EL (cell line): ENCODE measurements at regions not wholly inside any gene's neighbourhood (a gene's known extent, or its start where the extent isn't known, plus 50 kb on each side); places are given as distances from the start of the nearest gene placed in this dataset.

Experiments
- DNase-seq: peaks from one replicate; pipeline ENCODE4 v3.0.0-alpha.2; 2016

DNA sequence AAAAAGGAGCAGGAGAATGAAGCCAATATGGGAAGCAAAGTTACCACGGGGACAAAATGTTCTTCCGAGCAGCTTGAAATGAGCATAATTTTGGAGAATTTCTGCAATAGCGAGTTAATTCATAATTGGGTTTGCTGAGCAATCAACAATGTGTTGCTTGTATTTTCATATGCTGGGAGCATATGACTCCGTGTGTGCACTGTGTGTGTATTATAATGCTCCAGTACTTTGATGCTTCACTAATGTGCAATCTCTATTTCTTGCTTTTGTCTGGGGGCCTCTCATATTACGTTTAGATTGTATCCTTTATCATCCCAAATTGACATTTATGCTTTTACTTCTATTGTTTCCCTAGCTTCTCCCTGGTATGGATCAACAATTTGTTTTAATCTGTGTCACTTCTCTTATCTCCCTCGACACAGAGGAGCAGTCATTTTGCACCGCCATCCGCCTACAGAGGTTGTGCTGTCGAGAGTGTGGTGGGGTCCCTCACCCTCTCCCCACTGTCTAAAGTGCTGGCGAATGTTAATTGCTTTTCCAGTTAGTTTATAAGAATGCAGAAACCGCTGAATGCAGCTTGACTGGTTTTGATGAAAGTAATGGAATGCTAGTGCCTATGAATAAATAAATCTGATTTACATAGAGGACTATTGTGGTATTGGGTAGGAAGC is 372.5 kb upstream of the WWC1 start:
- DNase-seq, result no peak

DNA sequence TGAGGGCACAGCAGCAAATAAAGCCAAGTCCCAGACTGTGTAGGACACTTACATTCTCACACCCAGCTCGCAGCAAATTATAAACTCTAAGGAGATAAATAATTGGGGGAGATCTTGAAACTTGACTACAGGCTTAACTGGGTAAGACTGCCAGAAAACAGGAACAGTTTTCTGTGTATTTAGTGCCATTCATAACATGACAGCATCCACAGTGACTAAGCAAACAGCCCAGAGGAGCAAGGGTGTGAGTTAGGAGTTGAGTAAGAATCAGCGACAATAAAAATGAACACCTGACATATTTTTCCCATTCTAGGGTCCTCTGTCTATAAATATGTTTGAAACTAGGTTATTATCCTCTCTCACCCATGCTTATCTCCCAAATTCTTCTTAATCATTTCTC is 370.9 kb upstream of the WWC1 start:
- DNase-seq, result no peak

DNA sequence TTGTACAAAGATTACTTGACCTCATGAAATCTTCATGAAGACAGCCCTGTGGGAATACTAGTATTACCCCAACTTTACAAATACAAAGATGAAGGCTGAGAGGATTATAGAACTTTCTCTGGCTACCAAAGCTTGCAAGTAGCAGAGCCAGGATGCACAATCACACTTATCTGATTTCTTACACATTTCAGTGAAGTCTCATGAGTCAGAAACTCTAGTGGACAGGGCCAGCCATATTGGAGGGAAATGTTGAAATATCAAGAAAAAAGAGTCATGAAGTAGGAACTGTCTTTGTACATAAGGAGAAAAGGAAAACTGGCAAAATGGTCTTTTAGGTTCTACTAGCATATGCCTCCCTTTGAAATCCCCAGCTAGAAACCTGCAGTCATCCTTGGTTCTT is 369.6 kb upstream of the WWC1 start:
- no peak for DNase-seq

DNA sequence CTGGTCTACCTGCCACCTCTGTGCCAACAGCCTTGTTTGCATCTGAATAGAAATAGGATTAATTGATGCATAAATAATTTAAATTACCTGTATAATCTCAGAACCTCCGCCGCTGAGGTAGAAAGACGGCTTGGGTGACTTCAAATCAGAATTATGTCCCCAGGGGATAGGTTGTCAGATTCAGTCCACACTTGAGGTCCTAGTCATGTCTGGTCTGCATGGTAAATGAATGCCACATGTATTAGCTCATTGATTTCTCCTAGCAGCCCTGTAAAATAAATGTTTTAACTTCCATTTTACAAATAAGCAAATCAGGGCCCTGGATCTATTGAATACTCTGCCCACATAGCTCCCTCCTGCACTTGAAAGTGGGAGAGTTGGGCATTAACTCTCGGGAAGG is 368.0 kb upstream of the WWC1 start:
- no peak for DNase-seq

DNA sequence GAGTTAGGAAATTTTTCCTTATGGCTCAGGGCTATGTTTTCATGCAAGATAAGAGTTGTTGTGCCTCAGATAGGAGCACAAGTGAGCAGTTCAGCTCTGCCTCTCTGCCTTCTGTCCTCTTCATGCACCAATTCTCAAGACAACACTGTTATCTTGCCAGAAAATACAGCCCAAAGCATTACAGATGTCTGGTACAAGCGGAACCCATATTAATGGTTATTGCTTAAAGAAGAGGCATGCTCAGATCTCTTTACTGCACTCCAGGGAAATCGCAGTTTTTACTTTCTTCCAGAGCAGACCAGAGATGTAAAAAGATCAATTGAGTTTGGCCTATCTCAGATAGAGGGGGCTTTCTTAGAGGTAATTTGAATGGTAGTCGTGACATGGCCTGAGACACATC is 361.6 kb upstream of the WWC1 start:
- no peak for DNase-seq

DNA sequence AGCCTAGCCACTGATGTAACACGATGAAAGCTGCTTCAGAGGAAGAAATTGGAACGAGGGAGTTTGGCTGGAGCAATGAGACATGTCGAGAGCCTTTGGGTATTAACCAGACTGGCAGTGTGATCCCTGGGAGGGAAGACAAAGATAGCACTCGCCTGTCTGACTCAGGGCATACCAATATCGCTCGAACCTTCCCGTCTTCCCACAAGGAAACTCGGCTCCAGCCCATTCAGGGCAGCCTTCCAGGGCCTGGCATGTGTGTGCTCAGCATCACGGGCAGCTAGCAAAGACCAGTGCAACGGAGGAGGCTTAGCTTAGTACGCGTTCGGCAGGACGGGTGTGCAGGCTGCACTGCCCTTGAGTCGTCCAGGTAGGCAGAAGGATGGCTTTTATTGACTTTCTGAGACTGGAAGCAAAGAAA is 356.9 kb upstream of the WWC1 start:
- no peak for DNase-seq

GRCh38 chr5:167936022-167936421 is 355.4 kb upstream of the WWC1 start:
- no peak for DNase-seq

- DNase-seq, result no peak
Observed at GRCh38 chr5:167936944-167937634, 354.4 kb upstream of the WWC1 start.

DNA sequence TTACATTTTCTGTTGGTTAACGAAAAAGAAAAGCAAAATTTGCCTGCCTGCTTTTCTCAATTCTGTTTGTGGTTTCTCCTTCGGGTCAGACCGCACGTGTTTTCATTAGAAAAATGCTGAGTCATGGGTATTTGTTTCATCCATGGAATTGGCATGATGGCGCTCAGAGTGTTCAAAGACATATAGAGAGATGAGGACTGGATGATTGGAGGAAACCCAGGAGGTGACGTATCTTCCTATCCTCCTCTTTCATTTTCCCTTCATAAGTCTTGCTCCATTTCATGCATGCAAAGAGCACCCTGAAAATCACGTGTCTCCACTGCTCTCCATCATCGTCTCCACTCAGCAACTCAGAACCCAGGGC is 353.8 kb upstream of the WWC1 start:
- no peak for DNase-seq

GRCh38 chr5:167939686-167940085 is 351.8 kb upstream of the WWC1 start:
- no peak for DNase-seq

- DNase-seq, result no peak
Observed at GRCh38 chr5:167940911-167941310, 350.5 kb upstream of the WWC1 start.

GRCh38 chr5:167941556-167941955 is 349.9 kb upstream of the WWC1 start:
- DNase-seq, result peak; percentile 24

DNA sequence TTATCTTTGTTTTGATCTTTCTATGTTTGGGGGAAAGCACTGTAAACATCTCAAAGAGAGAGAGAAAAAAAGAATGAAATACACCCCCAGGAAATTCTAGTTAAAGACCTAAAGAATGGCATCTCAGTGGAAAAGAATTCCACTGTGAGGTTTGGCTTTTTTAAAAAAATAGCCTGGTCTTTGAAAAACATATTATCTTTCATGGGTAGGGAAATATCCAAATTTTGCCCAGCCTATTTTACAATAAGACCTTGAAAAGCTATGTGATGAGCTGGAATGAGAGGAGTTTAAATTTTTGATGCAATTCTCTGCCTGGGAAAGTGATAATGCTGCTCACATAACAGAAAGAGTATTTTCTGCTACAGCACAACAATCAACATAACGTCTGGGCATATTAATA is 348.1 kb upstream of the WWC1 start:
- peak; percentile 19 for DNase-seq

DNA sequence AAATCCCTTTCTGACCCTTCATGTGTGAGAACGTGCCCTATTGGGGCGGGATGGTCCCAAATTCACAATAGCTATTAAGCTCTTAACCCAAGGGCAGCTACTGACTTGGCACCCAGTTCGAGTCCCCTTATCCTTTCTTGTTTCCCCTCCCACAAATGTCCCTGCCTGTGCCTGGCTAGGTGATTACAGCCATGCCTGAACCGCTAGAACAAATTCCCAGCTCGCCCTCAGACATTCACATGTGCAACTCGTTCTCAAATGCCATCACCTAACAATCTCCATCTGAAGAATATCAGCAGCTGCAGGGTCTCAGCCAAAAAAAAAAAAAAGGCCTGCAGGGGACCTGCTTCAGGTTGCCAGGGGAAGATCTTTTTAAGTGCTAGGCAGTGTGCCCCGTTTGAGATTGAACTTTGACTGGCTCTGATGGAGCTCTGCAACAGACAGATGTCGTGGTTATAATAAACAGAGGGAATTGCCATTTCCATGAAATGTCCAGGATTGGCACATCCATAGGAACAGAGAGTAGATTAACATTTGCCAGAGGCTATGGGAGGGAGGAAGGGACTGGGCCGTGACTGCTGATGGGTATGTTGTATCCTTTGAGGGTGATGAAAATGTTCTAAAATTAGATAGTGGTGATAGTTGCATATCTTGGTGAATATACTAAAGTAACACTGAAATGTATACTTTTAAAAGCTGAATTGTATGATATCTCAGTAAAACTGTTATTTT is 347.2 kb upstream of the WWC1 start:
- peak; percentile 41 for DNase-seq

DNA sequence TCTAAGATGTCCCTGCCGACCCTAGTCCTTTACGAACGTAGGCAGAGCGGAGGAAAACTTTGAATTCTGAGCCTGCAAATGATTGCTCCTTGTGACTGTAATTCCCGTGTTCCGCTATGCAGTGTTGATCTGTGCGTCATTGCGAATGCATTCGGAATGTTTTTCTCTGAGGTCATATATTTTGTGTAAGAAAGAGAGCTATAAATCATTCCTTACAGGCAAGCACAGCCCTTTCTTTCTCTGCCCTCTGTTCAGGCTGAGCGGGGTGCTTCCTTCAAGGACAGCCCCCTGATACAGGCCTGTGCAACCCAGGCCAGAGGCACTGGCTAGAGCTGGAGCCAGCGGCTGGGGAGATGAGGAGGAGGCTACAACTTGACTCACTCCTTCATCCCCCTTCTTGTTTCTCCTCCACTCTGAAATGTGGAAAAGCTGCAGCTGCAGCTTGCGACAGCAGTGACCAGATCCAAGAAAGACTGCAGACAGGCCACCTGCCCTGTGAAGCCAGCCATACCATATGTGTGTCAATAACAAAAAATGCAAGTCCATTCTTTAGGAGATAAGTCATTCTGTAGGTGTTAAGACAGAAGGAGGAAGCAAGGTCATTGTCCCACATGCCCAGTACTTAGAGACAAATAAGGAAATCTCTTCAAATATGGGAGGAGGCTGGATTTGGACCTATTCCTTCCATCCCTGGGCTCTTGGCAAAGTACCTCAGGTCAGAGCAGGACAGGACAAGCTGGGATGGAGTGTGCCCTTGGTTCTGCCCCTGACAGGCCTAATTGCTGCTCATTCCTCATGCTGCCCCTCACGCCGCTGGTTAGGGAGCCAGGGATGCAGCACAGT is 345.7 kb upstream of the WWC1 start:
- DNase-seq, result peak; percentile 96

- no peak for DNase-seq
Observed at GRCh38 chr5:167947306-167947705, 344.1 kb upstream of the WWC1 start.

- no peak for DNase-seq
Observed at GRCh38 chr5:167948251-167948650, 343.2 kb upstream of the WWC1 start.

DNA sequence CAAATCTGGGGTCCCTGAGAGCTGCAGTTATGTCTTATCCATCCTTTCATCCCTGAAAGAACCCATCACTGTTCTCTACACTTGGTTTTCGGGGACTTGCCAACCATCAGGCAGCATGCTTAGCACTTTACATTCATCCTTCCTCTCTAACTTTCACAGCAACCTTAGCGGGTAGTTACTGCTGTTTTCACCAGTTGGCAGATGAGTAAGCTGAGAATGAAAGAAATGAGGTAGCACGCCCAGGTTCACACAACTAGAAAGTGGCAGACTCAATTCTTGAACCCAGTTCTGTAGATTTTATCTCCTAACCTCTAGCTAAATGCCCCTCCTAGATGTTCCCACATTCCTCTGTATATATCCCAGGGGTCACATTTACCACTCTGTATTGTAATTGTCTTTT is 342.0 kb upstream of the WWC1 start:
- DNase-seq, result no peak

- peak; percentile 91 for DNase-seq
Observed at GRCh38 chr5:167950126-167950721, 341.2 kb upstream of the WWC1 start.

DNA sequence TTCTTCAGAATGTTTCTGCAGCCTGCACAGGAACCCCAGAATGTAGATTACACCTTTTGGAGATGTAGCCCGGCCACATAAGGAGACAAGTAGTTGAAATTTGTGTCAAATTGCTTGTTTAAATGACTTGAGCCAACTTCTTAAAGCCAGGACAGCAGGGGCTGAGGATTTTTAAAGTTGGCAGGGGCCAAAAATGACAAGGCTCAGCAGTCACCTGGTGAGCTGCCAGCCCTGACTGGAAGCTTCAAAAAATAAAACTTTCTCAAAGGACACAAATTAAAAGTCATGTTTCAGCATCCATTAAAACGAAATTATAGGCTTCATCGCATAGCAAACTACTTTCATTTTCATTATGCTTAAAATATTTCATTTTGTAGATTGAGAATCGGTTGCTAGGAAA is 340.3 kb upstream of the WWC1 start:
- DNase-seq, result no peak

DNA sequence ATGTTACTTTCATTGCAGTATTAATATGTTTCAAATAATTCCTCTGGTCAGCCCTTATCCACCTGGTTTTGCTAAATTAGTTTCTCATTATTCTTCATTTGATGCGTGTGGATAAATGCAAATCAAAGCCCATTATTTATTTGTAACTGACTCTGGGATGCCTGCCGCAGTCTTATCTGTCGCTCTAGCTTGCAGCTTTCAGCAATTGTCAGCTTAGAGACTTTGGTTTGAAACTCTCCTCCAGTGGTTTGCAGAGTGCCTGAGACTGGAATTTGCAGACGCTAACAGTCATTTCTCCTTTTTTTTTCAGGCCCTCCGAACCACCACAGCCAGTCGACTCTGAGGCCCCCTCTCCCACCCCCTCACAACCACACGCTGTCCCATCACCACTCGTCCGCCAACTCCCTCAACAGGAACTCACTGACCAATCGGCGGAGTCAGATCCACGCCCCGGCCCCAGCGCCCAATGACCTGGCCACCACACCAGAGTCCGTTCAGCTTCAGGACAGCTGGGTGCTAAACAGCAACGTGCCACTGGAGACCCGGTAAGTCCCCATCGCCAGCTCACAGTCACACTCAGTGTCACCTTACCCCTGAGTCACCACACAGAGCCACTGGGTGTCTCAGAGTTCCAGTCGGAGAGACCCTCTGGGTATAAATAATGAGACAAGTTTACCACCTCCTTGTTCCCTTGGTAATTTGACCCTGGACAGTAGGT is 339.0 kb upstream of the WWC1 start:
- no peak for DNase-seq

DNA sequence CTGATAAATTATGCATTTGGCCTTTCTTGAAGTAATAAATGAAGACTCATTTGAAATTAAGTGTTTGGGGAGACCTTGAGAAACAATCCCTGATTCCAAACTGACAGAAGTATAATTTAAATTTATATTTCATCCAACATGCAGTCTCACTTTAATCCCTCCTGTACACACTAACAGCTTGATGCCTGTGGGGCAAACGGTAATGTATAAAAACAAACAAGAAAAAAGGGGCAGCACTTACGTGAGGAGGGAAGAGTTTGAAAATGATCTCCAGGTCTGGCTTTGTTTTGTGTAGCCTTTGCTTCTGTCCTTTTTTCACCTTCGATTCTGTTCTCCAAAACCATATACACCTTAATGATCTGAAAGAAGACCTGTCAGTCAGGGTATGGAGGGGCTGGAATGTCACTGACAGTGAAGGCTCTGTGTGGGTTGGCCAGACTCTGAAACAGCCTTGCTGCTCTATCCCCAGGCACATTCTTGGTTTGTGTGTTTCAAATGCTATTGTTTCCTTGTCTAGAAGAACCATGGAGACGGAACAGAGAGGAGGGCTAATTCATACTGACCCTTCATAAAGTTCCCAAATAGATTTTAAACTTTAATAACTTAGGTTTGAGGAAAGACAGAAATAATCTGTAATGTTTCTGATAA is 338.2 kb upstream of the WWC1 start:
- no peak for DNase-seq
